T-cell (primary cell): ENCODE measurements at regions not wholly inside any gene's neighbourhood (a gene's known extent, or its start where the extent isn't known, plus 50 kb on each side); places are given as distances from the start of the nearest gene placed in this dataset.
"Not testable (repeated sequence)": the region's sequence is repeated elsewhere in the genome, so short reads cannot be mapped to it uniquely, and the experiment has no call there.

Source experiments
- ATAC-seq, 4 experiments: fragments of 200-7000 bp in 3 of 4; fragments of 150-1000 bp in 1 of 4; cut with Tn5 transposase; replicated peaks in 1 of 4; 1 replicate in 3 of 4; 2 replicates in 1 of 4; pipeline ENCODE4 v1.10.0; 2021; ENCODE audit warnings: moderate library complexity in 3 of 4, mild to moderate bottlenecking in 2 of 4, moderate number of reproducible peaks in 1 of 4
- CTCF ChIA-PET, 2 donors: fragments of 300-600 bp; sonication (Branson Sonifier 250); formaldehyde crosslinking; loops; one replicate each; lab custom pipeline; 2022; ENCODE audit warnings: antibody characterized with exemption in 2 of 2; lab: Charles Lee
- POLR2A ChIA-PET, 2 donors: fragments of 300-600 bp; sonication (Branson Sonifier 250); formaldehyde crosslinking; loops; one replicate each; lab custom pipeline; 2022; ENCODE audit warnings: antibody characterized with exemption in 2 of 2; lab: Charles Lee
- DNase-seq, 35 experiments: peaks; one replicate each; pipeline versions ENCODE4 v3.0.0 to v3.0.0-alpha.2; 2013 to 2023
- H3K27ac ChIP-seq: one replicate; pipeline ENCODE4 v1.5.1; 2013; ENCODE audit warnings: low read length
- H3K27me3 ChIP-seq, 2 experiments: replicated peaks in 1 of 2; 1 replicate in 1 of 2; 2 replicates in 1 of 2; pipeline versions ENCODE4 v1.6.1 to v1.7.0; 2013; ENCODE audit warnings: low read length in 1 of 2, mixed read lengths in 1 of 2; ENCODE audit not compliant: control insufficient read depth in 2 of 2, insufficient read depth in 2 of 2; ENCODE audit errors: extremely low read depth in 1 of 2
- H3K36me3 ChIP-seq, 2 donors: 1 replicate in 1 of 2; 2 replicates in 1 of 2; pipeline versions ENCODE4 v1.6.1 to v1.7.0; 2013; ENCODE audit warnings: low read length in 1 of 2; ENCODE audit not compliant: control insufficient read depth in 2 of 2, insufficient read depth in 1 of 2; ENCODE audit errors: extremely low read depth in 1 of 2
- H3K4me1 ChIP-seq, 2 experiments: 1 replicate in 1 of 2; 2 replicates in 1 of 2; pipeline versions ENCODE4 v1.6.1 to v1.7.0; 2013; ENCODE audit warnings: low read length in 2 of 2, mixed read lengths in 1 of 2; ENCODE audit not compliant: insufficient read depth in 2 of 2, control insufficient read depth in 1 of 2; ENCODE audit errors: extremely low read depth in 1 of 2
- H3K4me3 ChIP-seq, 2 donors: 1 replicate in 1 of 2; 2 replicates in 1 of 2; pipeline versions ENCODE4 v1.5.1 to v1.7.0; 2013; ENCODE audit warnings: mild to moderate bottlenecking in 2 of 2, low read length in 1 of 2, moderate library complexity in 1 of 2; ENCODE audit not compliant: control insufficient read depth in 1 of 2; ENCODE audit errors: extremely low read depth in 1 of 2
- H3K9me3 ChIP-seq: 2 replicates; pipeline ENCODE4 v1.7.0; 2013
- H3K27ac Mint-ChIP-seq, 2 donors: one replicate each; pipeline ENCODE4 v1.8.0; 2020 to 2021; ENCODE audit warnings: mild to moderate bottlenecking in 2 of 2, mixed read lengths in 2 of 2
- H3K27me3 Mint-ChIP-seq, 2 donors: one replicate each; pipeline ENCODE4 v1.8.0; 2021 to 2022; ENCODE audit warnings: mixed read lengths in 2 of 2
- H3K36me3 Mint-ChIP-seq: one replicate; pipeline ENCODE4 v1.8.0; 2021; ENCODE audit warnings: mixed read lengths
- H3K4me1 Mint-ChIP-seq, 3 donors: one replicate each; pipeline ENCODE4 v1.8.0; 2020 to 2022; ENCODE audit warnings: mixed read lengths in 3 of 3, mild to moderate bottlenecking in 1 of 3
- H3K4me3 Mint-ChIP-seq, 3 donors: one replicate each; pipeline ENCODE4 v1.8.0; 2020 to 2022; ENCODE audit warnings: mild to moderate bottlenecking in 3 of 3, mixed read lengths in 3 of 3, moderate library complexity in 3 of 3
- H3K9me3 Mint-ChIP-seq, 3 donors: one replicate each; pipeline ENCODE4 v1.8.0; 2020 to 2022; ENCODE audit warnings: mixed read lengths in 3 of 3
- WGBS: methylation state at CpG from one replicate; pipeline ENCODE4 v1.1.5; 2013; ENCODE audit warnings: missing lambda C conversion rate; ENCODE audit not compliant: insufficient coverage; 5-methylcytosine and 5-hydroxymethylcytosine counted together

DNA sequence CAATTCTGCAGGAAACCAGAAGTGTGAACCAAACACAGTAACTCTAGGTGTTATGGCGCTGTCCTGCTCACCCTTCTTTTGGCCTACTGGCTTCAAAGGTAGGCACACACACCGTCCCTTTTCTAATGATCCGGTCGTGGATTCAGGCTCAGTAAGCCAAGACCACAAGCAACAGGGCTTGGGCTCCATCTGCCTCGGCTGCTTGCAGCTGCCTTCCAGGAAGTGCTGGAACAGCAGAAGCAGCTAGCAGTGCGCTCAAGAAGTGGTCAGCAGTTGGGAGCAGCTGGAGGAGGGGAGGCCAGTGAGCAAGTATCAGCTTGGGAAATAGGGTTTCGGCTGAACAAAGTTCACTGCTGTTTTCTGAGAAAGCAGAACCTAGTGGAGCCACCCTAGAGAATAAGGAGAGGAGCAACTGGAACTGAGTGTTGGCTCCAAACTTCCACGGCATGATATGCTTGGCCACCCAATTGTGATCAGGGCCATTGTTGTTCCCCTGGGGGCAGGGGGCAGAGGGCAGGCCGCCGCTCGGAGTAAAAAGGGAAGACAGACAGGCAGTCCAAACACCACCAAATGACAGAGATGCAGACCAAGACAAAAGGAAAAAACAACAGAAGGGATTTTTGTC is 173.4 kb downstream of the TOMM20 start:
- CTCF ChIA-PET: no interaction called here
- H3K4me1 ChIP-seq: peaks cover 7 to 33% of the 10 kb centered on the region in 2 experiments
- no peaks in the 10 kb centered on the region for H3K27me3 Mint-ChIP-seq
- POLR2A ChIA-PET: interaction anchor here in 1 of 2 donors (0.6 to 0.9 kb wide), 3 partner anchors 8 to 25 kb away, joined by 3 to 4 read pairs (median 3); no protein-coding TSS in a partner anchor
- 24% methylated on average over 7 of the region's 11 CpGs for WGBS
- no peaks in the 10 kb centered on the region for H3K36me3 ChIP-seq
- H3K36me3 Mint-ChIP-seq: no peaks in the 10 kb centered on the region
- ATAC-seq (peak; percentile 58 to 66 (median 64)), DNase-seq (peak in 2 of 35 experiments; percentile 18 to 44)
- peak overlapping the region in 1 of 3 donors; percentile 20 for H3K4me3 Mint-ChIP-seq
- H3K9me3 Mint-ChIP-seq: no peaks in the 10 kb centered on the region
- peaks cover 36 to 42% (median 42%) of the 10 kb centered on the region in 3 donors for H3K4me1 Mint-ChIP-seq
- H3K27me3 ChIP-seq: no peaks in the 10 kb centered on the region
- no peak overlapping the region for H3K4me3 ChIP-seq
- no peaks in the 10 kb centered on the region for H3K9me3 ChIP-seq
- H3K27ac ChIP-seq: peak overlapping the region; percentile 54
- H3K27ac Mint-ChIP-seq: peak overlapping the region; percentile 83 to 84

DNA sequence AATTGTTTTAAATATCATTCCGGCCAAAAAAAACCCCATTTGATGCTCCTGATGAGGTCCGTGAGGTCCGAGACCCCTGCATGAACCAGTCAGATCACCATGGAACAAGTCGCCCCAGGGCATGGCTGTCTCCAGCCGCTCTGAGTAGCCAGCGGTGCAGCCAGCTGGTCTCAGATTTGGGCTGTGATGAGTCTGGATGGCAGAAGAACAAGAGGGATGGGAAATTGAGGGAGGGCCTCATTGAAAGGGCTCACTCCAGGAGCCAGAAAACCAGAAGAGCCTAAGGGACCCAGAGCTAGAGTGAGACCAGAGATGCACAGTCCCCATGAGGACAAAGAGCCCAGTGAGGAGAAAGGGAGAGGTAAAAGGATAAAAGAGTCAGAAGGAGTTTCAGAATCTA is 174.0 kb downstream of the TOMM20 start:
- Histone ChIP-seq H3K27me3 (no peaks in the 10 kb centered on the region), H3K9me3 (no peaks in the 10 kb centered on the region), H3K36me3 (no peaks in the 10 kb centered on the region), H3K27ac (peak overlapping the region; percentile 54), H3K4me3 (no peak overlapping the region), H3K4me1 (peaks cover 7 to 27% of the 10 kb centered on the region in 2 experiments)
- peak overlapping the region; percentile 83 to 84 for H3K27ac Mint-ChIP-seq
- CTCF ChIA-PET: no interaction called here
- peak in 2 of 4 experiments; percentile 20 to 30 for ATAC-seq
- H3K36me3 Mint-ChIP-seq: no peaks in the 10 kb centered on the region
- no peaks in the 10 kb centered on the region for H3K27me3 Mint-ChIP-seq
- WGBS: 98% methylated on average over 5 of the region's 6 CpGs
- no peak for DNase-seq
- POLR2A ChIA-PET: interaction anchor here in 1 of 2 donors (0.6 to 0.9 kb wide), 3 partner anchors 8 to 25 kb away, joined by 3 to 4 read pairs (median 3); no protein-coding TSS in a partner anchor
- peaks cover 30 to 36% (median 36%) of the 10 kb centered on the region in 3 donors for H3K4me1 Mint-ChIP-seq
- H3K9me3 Mint-ChIP-seq: peaks cover 0 to under 1% (median 0%) of the 10 kb centered on the region in 3 donors
- no peak overlapping the region for H3K4me3 Mint-ChIP-seq

DNA sequence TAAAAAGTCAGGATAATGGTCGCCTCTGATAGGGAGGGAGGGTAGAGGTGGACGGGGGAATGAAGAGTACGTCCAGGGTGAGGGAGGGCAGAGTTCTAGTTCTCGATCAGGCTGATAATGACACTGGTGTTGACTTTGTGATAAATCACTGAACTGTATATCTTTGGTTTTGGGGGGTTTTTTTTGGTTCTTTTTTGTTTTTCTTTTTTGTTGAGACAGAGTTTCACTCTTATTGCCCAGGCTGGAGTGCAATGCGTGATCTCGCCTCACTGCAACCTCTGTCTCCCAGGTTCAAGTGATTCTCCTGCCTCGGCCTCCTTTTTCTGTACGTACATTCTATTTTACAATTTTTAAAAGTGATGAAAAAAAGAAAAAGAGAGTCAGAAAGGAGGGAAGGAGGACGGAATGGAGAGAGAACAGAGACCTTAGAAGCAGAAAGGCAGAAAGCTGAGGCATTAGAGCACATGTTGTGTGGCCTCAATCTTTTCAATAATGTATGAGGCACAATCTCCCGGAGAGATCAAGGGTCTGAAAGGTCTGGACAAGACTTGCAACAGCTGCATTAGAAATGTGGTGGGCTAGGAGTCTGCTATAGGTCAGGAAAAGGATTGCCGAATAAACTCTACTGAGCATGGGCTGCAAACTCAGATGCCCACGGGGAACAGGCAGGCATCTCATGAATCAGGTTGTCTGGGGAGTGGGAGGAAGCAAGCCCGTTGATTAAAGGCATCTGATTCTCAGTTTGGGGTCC is 174.8 kb downstream of the TOMM20 start:
- no peak for DNase-seq
- CTCF ChIA-PET: interaction anchor here in 1 of 2 donors (1.0 kb wide), 1 partner anchor 458 kb away, joined by 3 read pairs; no protein-coding TSS in a partner anchor
- no peaks in the 10 kb centered on the region for H3K36me3 Mint-ChIP-seq
- no peaks in the 10 kb centered on the region for H3K27me3 Mint-ChIP-seq
- Histone ChIP-seq H3K36me3 (no peaks in the 10 kb centered on the region), H3K9me3 (no peaks in the 10 kb centered on the region), H3K27ac (no peak overlapping the region), H3K4me1 (peaks cover 7 to 20% of the 10 kb centered on the region in 2 experiments), H3K4me3 (no peak overlapping the region), H3K27me3 (no peaks in the 10 kb centered on the region)
- H3K4me1 Mint-ChIP-seq: peaks cover 22 to 28% (median 28%) of the 10 kb centered on the region in 3 donors
- H3K4me3 Mint-ChIP-seq: no peak overlapping the region
- H3K9me3 Mint-ChIP-seq: peaks cover 0 to 8% (median 6%) of the 10 kb centered on the region in 3 donors
- no peak for ATAC-seq
- peak overlapping the region; percentile 9 to 29 for H3K27ac Mint-ChIP-seq
- 86% methylated on average over 8 of the region's 13 CpGs for WGBS
- POLR2A ChIA-PET: no interaction called here

DNA sequence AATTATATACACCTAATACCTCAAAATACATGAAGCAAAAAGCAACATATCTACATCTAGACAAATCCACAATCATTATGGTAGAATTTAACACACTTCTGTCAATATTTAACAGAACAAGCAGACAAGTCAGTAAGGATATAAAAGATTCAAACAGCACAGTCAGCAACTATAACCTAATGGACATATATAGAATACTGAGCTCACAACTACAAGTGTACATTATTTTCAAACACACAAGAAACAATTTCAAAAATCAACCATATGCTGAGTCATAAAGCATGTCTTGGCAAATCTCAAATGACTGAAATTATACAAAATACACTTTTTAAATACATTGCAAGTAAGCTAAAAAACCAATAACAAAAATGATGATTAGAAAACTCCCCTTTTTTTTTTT is 178.0 kb downstream of the TOMM20 start:
- Mint-ChIP-seq H3K27me3 (no peaks in the 10 kb centered on the region), H3K4me3 (no peak overlapping the region), H3K9me3 (peaks cover 0 to 8% (median 6%) of the 10 kb centered on the region in 3 donors), H3K36me3 (no peaks in the 10 kb centered on the region), H3K4me1 (peaks cover 13 to 22% (median 20%) of the 10 kb centered on the region in 3 donors), H3K27ac (no peak overlapping the region)
- H3K4me3 ChIP-seq: no peak overlapping the region
- DNase-seq (no peak), ATAC-seq (no peak)
- H3K4me1 ChIP-seq: peaks cover 7 to 19% of the 10 kb centered on the region in 2 experiments
- H3K27ac ChIP-seq: no peak overlapping the region
- no peaks in the 10 kb centered on the region for H3K9me3 ChIP-seq
- H3K27me3 ChIP-seq: no peaks in the 10 kb centered on the region
- CTCF ChIA-PET: interaction anchor here in 1 of 2 donors (1.0 kb wide), 1 partner anchor 227 kb away, joined by 5 read pairs; no protein-coding TSS in a partner anchor
- H3K36me3 ChIP-seq: no peaks in the 10 kb centered on the region
- POLR2A ChIA-PET: interaction anchor here in 1 of 2 donors (0.6 to 0.7 kb wide), 2 partner anchors 21 to 106 kb away, joined by 3 to 4 read pairs; no protein-coding TSS in a partner anchor

DNA sequence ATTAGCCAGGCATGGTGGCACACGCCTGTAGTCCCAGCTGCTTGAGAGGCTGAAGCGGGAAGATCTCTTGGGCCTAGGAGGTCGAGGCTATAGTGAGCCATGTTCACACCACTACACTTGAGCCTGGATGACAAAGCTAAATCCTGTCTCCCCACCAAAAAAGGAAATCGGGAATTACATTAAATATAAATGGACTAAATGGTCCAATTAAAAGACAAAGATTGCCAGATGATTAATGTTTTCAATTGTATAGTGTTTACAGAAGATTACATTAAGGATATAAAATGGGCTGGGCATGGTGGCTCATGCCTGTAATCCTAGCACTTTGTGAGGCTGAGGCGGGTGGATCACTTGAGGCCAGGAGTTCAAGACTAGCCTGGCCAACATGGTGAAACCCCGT is 179.1 kb downstream of the TOMM20 start:
- H3K4me1 Mint-ChIP-seq: peaks cover 9 to 20% (median 20%) of the 10 kb centered on the region in 3 donors
- H3K27me3 ChIP-seq, H3K9me3 ChIP-seq, H3K27ac ChIP-seq, H3K27ac Mint-ChIP-seq, H3K36me3 ChIP-seq, DNase-seq, ATAC-seq, H3K27me3 Mint-ChIP-seq, H3K4me1 ChIP-seq, H3K4me3 Mint-ChIP-seq, H3K36me3 Mint-ChIP-seq, H3K4me3 ChIP-seq, H3K9me3 Mint-ChIP-seq: not testable (repeated sequence)
- ChIA-PET CTCF (interaction anchor here in 1 of 2 donors (0.9 kb wide), 1 partner anchor 445 kb away, joined by 5 read pairs; no protein-coding TSS in a partner anchor), POLR2A (interaction anchor here in 1 of 2 donors (0.7 kb wide), 1 partner anchor 529 kb away, joined by 3 read pairs; no protein-coding TSS in a partner anchor)
- no CpG with 5 or more reads among the region's 6 CpGs for WGBS
